HepG2 (cell line): ENCODE measurements at regions not wholly inside any gene's neighbourhood (a gene's known extent, or its start where the extent isn't known, plus 50 kb on each side); places are given as distances from the start of the nearest gene placed in this dataset.

Experiments
- ATAC-seq: fragments of 200-7000 bp; cut with Tn5 transposase; 3 replicates; pipeline ENCODE4 v1.9.1; 2020; ENCODE audit warnings: mild to moderate bottlenecking, moderate library complexity
- BruUV-seq: library from RNA; stranded (reverse); fragments of 400-500 nt; replicated peaks from 2 replicates; lab custom pipeline; 2021; lab: Mats Ljungman, UMichigan
- CTCF ChIA-PET: fragments of 300-600 bp; formaldehyde crosslinking; extraction: SDS; loops from one replicate; lab custom pipeline; 2021; ENCODE audit warnings: low total read pairs, inconsistent platforms, low intra/inter-chr PET ratio; lab: Yijun Ruan, JAX
- POLR2A ChIA-PET: fragments of 350-600 bp; sonication (Branson Sonifier 250); formaldehyde crosslinking; loops from one replicate; lab custom pipeline; 2020; ENCODE audit warnings: antibody characterized with exemption, inconsistent platforms; lab: Yijun Ruan, JAX
- DNase-seq: peaks from one replicate; pipeline ENCODE4 v3.0.0-alpha.2; 2015; ENCODE audit warnings: low spot score
- FAIRE-seq: peaks from 3 replicates; lab custom pipeline; 2011; peaks lifted over from hg19 to GRCh38; lab: Jason Lieb, UNC
- H2AFZ ChIP-seq: one replicate; pipeline ENCODE4 v1.6.1; 2011; ENCODE audit warnings: low read length, inconsistent platforms
- H3K27ac ChIP-seq: fragments of 300-600 bp; 3 replicates; pipeline ENCODE4 v1.8.0; 2011; ENCODE audit warnings: mixed run types, mild to moderate bottlenecking, mixed read lengths, low read length, inconsistent platforms; ENCODE audit not compliant: insufficient read depth; ENCODE audit errors: extremely low read length
- H3K27me3 ChIP-seq, 2 experiments: fragments of 200-600 bp in 1 of 2; 2 replicates in 1 of 2; 3 replicates in 1 of 2; pipeline versions ENCODE4 v1.6.0 to v1.8.0; 2011; ENCODE audit warnings: low read length in 2 of 2, mild to moderate bottlenecking in 2 of 2, moderate library complexity in 2 of 2, inconsistent platforms in 1 of 2; ENCODE audit not compliant: insufficient read depth in 2 of 2, control insufficient read depth in 1 of 2
- H3K36me3 ChIP-seq, 2 experiments: fragments of 200-600 bp in 1 of 2; replicated peaks in 1 of 2; 2 replicates in 1 of 2; 3 replicates in 1 of 2; pipeline versions ENCODE4 v1.5.1 to v1.8.0; 2011; ENCODE audit warnings: low read length in 2 of 2, inconsistent platforms in 1 of 2; ENCODE audit not compliant: insufficient read depth in 2 of 2, control insufficient read depth in 1 of 2
- H3K4me1 ChIP-seq: 2 replicates; pipeline ENCODE4 v1.5.1; 2012; ENCODE audit warnings: low read length, inconsistent platforms; ENCODE audit not compliant: insufficient read depth
- H3K4me2 ChIP-seq: 2 replicates; pipeline ENCODE4 v1.6.0; 2011; ENCODE audit warnings: low read depth, low read length, inconsistent platforms
- H3K4me3 ChIP-seq, 3 experiments: fragments of 200-600 bp in 1 of 3; sonication (generic), shearing (Covaris generic) in 1 of 3; replicated peaks in 1 of 3; 2 replicates each; pipeline ENCODE4 v1.5.1; 2011 to 2016; ENCODE audit warnings: low read length in 3 of 3, inconsistent platforms in 2 of 3, low read depth in 2 of 3, mild to moderate bottlenecking in 2 of 3, control low read depth in 1 of 3, mixed read lengths in 1 of 3; ENCODE audit not compliant: insufficient read depth in 1 of 3
- H3K79me2 ChIP-seq: one replicate; pipeline ENCODE4 v1.6.1; 2011; ENCODE audit warnings: low read length, inconsistent platforms; ENCODE audit not compliant: insufficient read depth
- H3K9ac ChIP-seq: 2 replicates; pipeline ENCODE4 v1.6.0; 2011; ENCODE audit warnings: mild to moderate bottlenecking, low read depth, low read length, inconsistent platforms; ENCODE audit not compliant: insufficient read depth
- H3K9me3 ChIP-seq: 2 replicates; pipeline ENCODE4 v1.5.1; 2012; ENCODE audit warnings: mild to moderate bottlenecking, low read length
- H4K20me1 ChIP-seq: 2 replicates; pipeline ENCODE4 v1.6.0; 2011; ENCODE audit warnings: inconsistent platforms, mild to moderate bottlenecking, low read length, moderate library complexity; ENCODE audit not compliant: insufficient read depth
- CCAR2 ChIP-seq: fragments of 200-400 bp; formaldehyde crosslinking; optimal IDR thresholded peaks from 2 replicates; pipeline ENCODE3; 2018; ENCODE audit warnings: low read depth, mild to moderate bottlenecking, low read length, moderate library complexity
- FUBP1 ChIP-seq: sonication (generic); formaldehyde crosslinking; IDR thresholded peaks from 2 replicates; pipeline ENCODE4 v1.5.1; 2020; ENCODE audit warnings: missing genetic modification reagents, mild to moderate bottlenecking, borderline replicate concordance
- MAZ ChIP-seq, 2 experiments: sonication (generic) in 1 of 2; formaldehyde crosslinking in 1 of 2; IDR thresholded peaks; 2 replicates each; pipeline versions ENCODE4 v1.5.0 to v1.6.1; 2012 to 2020; ENCODE audit warnings: low read depth in 2 of 2, mild to moderate bottlenecking in 2 of 2, borderline replicate concordance in 1 of 2, improper control_type of control experiment in 1 of 2, low read length in 1 of 2, missing genetic modification reagents in 1 of 2, moderate library complexity in 1 of 2
- MBD4 ChIP-seq: IDR thresholded peaks from 2 replicates; pipeline ENCODE4 v1.6.1; 2012; ENCODE audit warnings: low read length, inconsistent platforms, borderline replicate concordance
- RNF219 ChIP-seq: sonication (generic); formaldehyde crosslinking; IDR thresholded peaks from 2 replicates; pipeline ENCODE4 v1.5.0; 2020; ENCODE audit warnings: mild to moderate bottlenecking, missing genetic modification reagents
- SRSF4 ChIP-seq: fragments of 200-400 bp; formaldehyde crosslinking; IDR thresholded peaks from one replicate; pipeline ENCODE4 v1.6.1; 2018; ENCODE audit warnings: mild to moderate bottlenecking, low read depth, low read length, moderate library complexity; ENCODE audit not compliant: poor library complexity, severe bottlenecking
- TCF12 ChIP-seq, 2 experiments: fragments of 450-650 bp in 1 of 2; sonication (generic) in 1 of 2; formaldehyde crosslinking in 1 of 2; IDR thresholded peaks; 2 replicates each; pipeline versions ENCODE4 v1.6.1 to v1.8.0; 2017 to 2022; ENCODE audit warnings: antibody characterized with exemption in 1 of 2, mild to moderate bottlenecking in 1 of 2, missing genetic modification reagents in 1 of 2, moderate library complexity in 1 of 2
- XRCC5 ChIP-seq: fragments of 200-400 bp; formaldehyde crosslinking; optimal IDR thresholded peaks from 2 replicates; pipeline ENCODE3; 2017; ENCODE audit warnings: mild to moderate bottlenecking, low read length
- ZKSCAN8 ChIP-seq: IDR thresholded peaks from 2 replicates; pipeline ENCODE4 v1.6.1; 2016; ENCODE audit warnings: borderline replicate concordance, missing genetic modification reagents, missing compliant biosample characterization
- ZNF276 ChIP-seq: sonication (generic); formaldehyde crosslinking; IDR thresholded peaks from 2 replicates; pipeline ENCODE4 v1.4.0; 2020; ENCODE audit warnings: mild to moderate bottlenecking, low read depth, missing genetic modification reagents
- ZNF430 ChIP-seq: sonication (generic); formaldehyde crosslinking; IDR thresholded peaks from 2 replicates; pipeline ENCODE4 v1.9.0; 2021; ENCODE audit warnings: mild to moderate bottlenecking, missing genetic modification reagents
- ZNF562 ChIP-seq: sonication (generic); formaldehyde crosslinking; IDR thresholded peaks from 2 replicates; pipeline ENCODE4 v1.8.0; 2022; ENCODE audit warnings: missing genetic modification reagents, borderline replicate concordance
- WGBS: methylation state at CpG from one replicate; pipeline ENCODE4 v1.1.6; 2017; ENCODE audit warnings: low lambda C conversion rate; 5-methylcytosine and 5-hydroxymethylcytosine counted together
- in situ Hi-C: cut with HindIII; loops from 2 replicates; pipeline ENCODE4 v1.10.0; 2017; ENCODE audit warnings: low pct_unique_long_range_greater_than_20kb; ENCODE audit not compliant: extremely low pct_ligation_motif_present
- intact Hi-C: fragments of 100-400 bp; cut with micrococcal nuclease; formaldehyde crosslinking; loops from one replicate; pipeline ENCODE4 v1.10.0; 2022; ENCODE audit not compliant: unreplicated experiment

GRCh38 chr5:3511934-3512333 lies 83.7 kb upstream of the IRX1 start (continued):
- TF ChIP-seq ZNF276 (CRISPR knock-in tag) = no peak
- no peak for TF ChIP-seq MBD4
- TF ChIP-seq MAZ (IDR thresholded peaks at IDR 0.05; ENCODE audit: borderline replicate concordance, low read depth, low read length) = no peak
- no peak for TF ChIP-seq MAZ (CRISPR knock-in tag; IDR thresholded peaks at IDR 0.05; ENCODE audit: low read depth)
- TF ChIP-seq CCAR2 = no peak
- TF ChIP-seq FUBP1 (CRISPR knock-in tag) = no peak
- no peak for TF ChIP-seq TCF12 (IDR thresholded peaks at IDR 0.05)
- no peak for TF ChIP-seq TCF12 (CRISPR knock-in tag; IDR thresholded peaks at IDR 0.05)

GRCh38 chr5:3511519-3511918 lies 84.1 kb upstream of the IRX1 start:
- no peak for FAIRE-seq
- no TSS peak for BruUV-seq
- H3K36me3 ChIP-seq = no peaks in the 10 kb centered on the region

More at GRCh38 chr5:3511519-3511918, 84.1 kb upstream of the IRX1 start:
- DNase-seq = no peak
- ChIA-PET CTCF (no interaction called here), POLR2A (no interaction called here)
- Histone ChIP-seq H3K9me3 (no peaks in the 10 kb centered on the region), H3K4me3 (no peak overlapping the region), H3K4me2 (no peak overlapping the region), H3K79me2 (no peaks in the 10 kb centered on the region), H3K27me3 (no peaks in the 10 kb centered on the region; a peak in 1 of 5 replicates), H4K20me1 (no peaks in the 10 kb centered on the region), H3K27ac (no peak overlapping the region), H3K9ac (no peak overlapping the region), H2AFZ (no peak overlapping the region), H3K4me1 (peaks cover 9% of the 10 kb centered on the region)
- ATAC-seq = no peak
- intact Hi-C loops = no loop called here
- 27% methylated on average over 8 of the region's 9 CpGs for WGBS
- TF ChIP-seq ZNF430 (CRISPR knock-in tag) (no peak), ZKSCAN8 (no peak), XRCC5 (no peak), SRSF4 (no peak), ZNF562 (CRISPR knock-in tag) (no peak), RNF219 (no peak)
- in situ Hi-C loops = no loop called here
